HUES6 (cell line): ENCODE measurements at regions not wholly inside any gene's neighbourhood (a gene's known extent, or its start where the extent isn't known, plus 50 kb on each side); places are given as distances from the start of the nearest gene placed in this dataset.
A peak's percentile ranks its signal among the peaks of the same experiment; 100 is the strongest.
"Not testable (repeated sequence)": the region's sequence is repeated elsewhere in the genome, so short reads cannot be mapped to it uniquely, and the experiment has no call there.

ENCODE experiments used
- H3K27ac ChIP-seq: 2 replicates; pipeline ENCODE4 v1.7.0; 2013; ENCODE audit warnings: low read depth, mild to moderate bottlenecking, low read length, inconsistent platforms
- H3K27me3 ChIP-seq: 2 replicates; pipeline ENCODE4 v1.6.1; 2013; ENCODE audit warnings: low read length; ENCODE audit not compliant: control insufficient read depth, insufficient read depth
- H3K36me3 ChIP-seq: 2 replicates; pipeline ENCODE4 v1.6.1; 2013; ENCODE audit warnings: low read length; ENCODE audit not compliant: control insufficient read depth, insufficient read depth
- H3K4me1 ChIP-seq: 2 replicates; pipeline ENCODE4 v1.6.1; 2013; ENCODE audit warnings: low read length; ENCODE audit not compliant: control insufficient read depth, insufficient read depth
- H3K4me3 ChIP-seq: 2 replicates; pipeline ENCODE4 v1.5.1; 2013; ENCODE audit warnings: low read depth, low read length
- H3K9ac ChIP-seq: one replicate; pipeline ENCODE4 v1.6.1; 2013; ENCODE audit warnings: mild to moderate bottlenecking, low read length
- H3K9me3 ChIP-seq: 2 replicates; pipeline ENCODE4 v1.6.1; 2013; ENCODE audit warnings: low read depth, low read length; ENCODE audit not compliant: control insufficient read depth, insufficient read depth

GRCh38 chr5:96097488-96097887, 135.8 kb upstream of the ELL2 start:
- not testable (repeated sequence) for H3K9ac ChIP-seq, H3K27me3 ChIP-seq, H3K4me3 ChIP-seq, H3K27ac ChIP-seq, H3K36me3 ChIP-seq, H3K9me3 ChIP-seq
- H3K4me1 ChIP-seq, result peaks cover 15% of the 10 kb centered on the region

- Histone ChIP-seq H3K27ac (no peak overlapping the region), H3K36me3 (no peaks in the 10 kb centered on the region), H3K9me3 (no peaks in the 10 kb centered on the region), H3K4me3 (no peak overlapping the region), H3K9ac (no peak overlapping the region), H3K27me3 (no peaks in the 10 kb centered on the region), H3K4me1 (peaks cover 15% of the 10 kb centered on the region)
Measured at GRCh38 chr5:96096724-96097123, 135.1 kb upstream of the ELL2 start.

- Histone ChIP-seq H3K9ac (no peak overlapping the region), H3K27ac (no peak overlapping the region), H3K4me1 (peaks cover 18% of the 10 kb centered on the region), H3K9me3 (no peaks in the 10 kb centered on the region), H3K27me3 (no peaks in the 10 kb centered on the region), H3K4me3 (no peak overlapping the region), H3K36me3 (no peaks in the 10 kb centered on the region)
Measured at GRCh38 chr5:96094904-96095303, 133.3 kb upstream of the ELL2 start.

- Histone ChIP-seq H3K27me3 (no peaks in the 10 kb centered on the region), H3K4me1 (peaks cover 21% of the 10 kb centered on the region), H3K4me3 (no peak overlapping the region), H3K9ac (no peak overlapping the region), H3K36me3 (no peaks in the 10 kb centered on the region), H3K9me3 (no peaks in the 10 kb centered on the region), H3K27ac (no peak overlapping the region)
Measured at GRCh38 chr5:96093890-96094381, 132.3 kb upstream of the ELL2 start.

DNA sequence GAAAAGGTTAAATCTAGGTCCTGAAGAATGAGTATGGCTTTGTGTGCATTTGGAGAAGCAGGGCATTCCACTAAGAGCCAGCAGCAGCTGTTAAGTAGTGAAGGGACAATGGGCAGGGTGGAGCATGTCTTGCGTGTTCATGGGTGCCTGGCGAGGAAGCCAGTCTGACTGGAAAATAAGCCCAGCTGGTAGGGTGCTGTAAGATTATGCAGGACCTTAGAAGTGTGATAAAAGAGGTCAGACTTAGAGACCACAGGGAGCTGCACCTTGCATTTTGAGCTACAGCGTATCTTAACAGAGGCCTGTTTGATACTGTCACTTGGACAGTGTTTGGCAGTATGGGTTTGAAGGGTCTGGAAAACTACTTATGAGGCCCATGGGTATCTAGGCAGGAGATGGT, 131.7 kb upstream of the ELL2 start:
- H3K9ac ChIP-seq, result no peak overlapping the region
- peaks cover 26% of the 10 kb centered on the region for H3K4me1 ChIP-seq
- H3K36me3 ChIP-seq, result no peaks in the 10 kb centered on the region
- H3K27me3 ChIP-seq, result no peaks in the 10 kb centered on the region
- H3K9me3 ChIP-seq, result no peaks in the 10 kb centered on the region
- H3K4me3 ChIP-seq, result no peak overlapping the region
- H3K27ac ChIP-seq, result no peak overlapping the region

DNA sequence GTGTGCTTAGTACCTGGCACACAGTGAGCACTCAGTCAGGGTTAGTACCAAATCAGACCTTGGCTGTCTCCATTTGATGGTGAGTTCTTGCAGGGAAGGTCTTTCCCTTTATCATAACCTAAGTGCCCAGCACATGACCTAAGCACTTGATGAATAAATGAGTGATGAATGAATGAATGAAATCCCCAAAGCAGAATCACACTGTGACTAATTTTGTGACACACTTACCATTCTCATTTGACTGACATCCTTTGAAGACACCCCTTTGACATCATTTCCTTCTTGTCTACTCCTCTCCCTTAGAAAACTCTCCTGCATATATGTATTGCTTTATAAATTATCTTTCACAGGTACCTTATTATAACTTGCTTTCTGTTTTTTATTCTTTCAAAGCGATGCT, 130.2 kb upstream of the ELL2 start:
- Histone ChIP-seq H3K27me3 (no peaks in the 10 kb centered on the region), H3K9me3 (no peaks in the 10 kb centered on the region), H3K4me3 (no peak overlapping the region), H3K4me1 (peaks cover 35% of the 10 kb centered on the region), H3K27ac (no peak overlapping the region), H3K36me3 (no peaks in the 10 kb centered on the region), H3K9ac (no peak overlapping the region)

DNA sequence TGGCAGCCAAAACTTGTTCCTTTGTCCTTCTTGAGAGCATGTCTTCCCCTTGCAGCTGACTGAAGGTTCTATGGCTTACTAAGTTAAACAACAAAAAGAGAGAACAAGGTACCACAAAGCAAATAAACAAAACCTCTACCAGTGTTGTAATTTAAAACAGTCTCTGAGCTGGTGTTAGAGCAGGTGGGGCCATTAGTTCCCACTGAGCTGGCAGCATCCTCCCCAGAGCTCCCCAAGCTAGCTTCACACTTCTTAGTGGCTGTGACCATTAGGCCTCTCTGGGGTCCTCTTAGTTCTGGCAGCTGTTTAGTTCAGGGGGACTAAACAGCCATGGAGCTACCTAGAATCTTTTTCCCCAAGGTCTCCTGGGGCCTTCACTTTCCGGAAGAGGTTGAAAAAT, 128.6 kb upstream of the ELL2 start:
- peaks cover 30% of the 10 kb centered on the region for H3K4me1 ChIP-seq
- no peaks in the 10 kb centered on the region for H3K27me3 ChIP-seq
- no peaks in the 10 kb centered on the region for H3K9me3 ChIP-seq
- no peaks in the 10 kb centered on the region for H3K36me3 ChIP-seq
- no peak overlapping the region for H3K9ac ChIP-seq
- no peak overlapping the region for H3K27ac ChIP-seq
- no peak overlapping the region for H3K4me3 ChIP-seq

GRCh38 chr5:96088706-96089498, 127.3 kb upstream of the ELL2 start:
- Histone ChIP-seq H3K27me3 (no peaks in the 10 kb centered on the region), H3K27ac (no peak overlapping the region), H3K36me3 (no peaks in the 10 kb centered on the region), H3K4me3 (no peak overlapping the region), H3K4me1 (peaks cover 38% of the 10 kb centered on the region), H3K9ac (no peak overlapping the region), H3K9me3 (no peaks in the 10 kb centered on the region)

DNA sequence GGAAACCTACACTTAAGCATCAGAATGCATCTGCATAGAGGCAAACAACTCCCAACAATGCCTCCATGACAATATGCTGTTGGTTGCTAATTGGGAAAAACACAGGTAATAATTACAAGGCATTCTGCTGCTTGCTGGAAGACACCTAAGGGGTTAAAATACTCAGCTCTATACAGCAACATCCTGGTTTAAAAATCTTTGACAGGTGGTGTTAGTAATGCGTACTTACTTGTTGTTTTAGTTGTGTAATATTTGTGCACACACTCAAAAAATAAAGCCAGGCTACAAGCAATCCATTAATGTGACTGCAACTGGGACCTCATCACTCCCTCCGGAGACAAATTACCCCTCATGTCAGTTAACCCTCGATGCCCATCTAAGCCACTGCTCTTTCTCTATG, 126.3 kb upstream of the ELL2 start:
- Histone ChIP-seq H3K4me3 (no peak overlapping the region), H3K4me1 (peaks cover 46% of the 10 kb centered on the region), H3K36me3 (no peaks in the 10 kb centered on the region), H3K9ac (no peak overlapping the region), H3K27ac (no peak overlapping the region), H3K9me3 (no peaks in the 10 kb centered on the region), H3K27me3 (no peaks in the 10 kb centered on the region)

DNA sequence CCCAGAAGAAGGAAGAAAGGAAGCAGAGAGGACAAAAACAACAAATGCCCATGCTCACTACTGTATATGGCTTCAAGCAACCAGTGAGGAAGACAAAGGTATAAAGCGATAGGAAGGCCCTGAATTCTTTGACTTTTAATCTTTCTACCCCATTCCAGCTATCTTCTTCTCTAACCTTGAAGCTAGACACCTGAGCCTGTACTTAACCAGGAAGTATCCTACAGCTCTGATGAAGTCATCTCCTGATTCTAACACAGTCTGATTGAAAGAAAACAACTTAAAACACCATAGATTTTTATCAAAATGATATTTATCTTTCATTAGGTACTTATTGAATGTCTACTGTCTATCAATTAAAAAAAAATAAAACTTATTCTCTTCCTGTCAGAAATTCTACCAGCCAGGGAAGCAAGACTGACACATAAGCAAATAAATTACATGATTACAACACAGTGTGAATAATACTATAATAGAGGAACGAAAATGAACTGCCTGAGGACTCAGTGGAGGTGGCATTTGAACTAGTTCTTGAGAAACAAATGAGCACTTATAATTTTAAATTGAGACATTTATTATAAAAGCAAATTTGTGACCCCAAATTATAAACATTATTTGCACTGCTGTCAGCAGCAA, 123.3 kb upstream of the ELL2 start:
- Histone ChIP-seq H3K9me3 (no peaks in the 10 kb centered on the region), H3K4me3 (no peak overlapping the region), H3K36me3 (no peaks in the 10 kb centered on the region), H3K27me3 (no peaks in the 10 kb centered on the region), H3K9ac (no peak overlapping the region), H3K4me1 (peaks cover 63% of the 10 kb centered on the region), H3K27ac (peak overlapping the region; percentile 6; the same call in 1 of the 2 replicates)

DNA sequence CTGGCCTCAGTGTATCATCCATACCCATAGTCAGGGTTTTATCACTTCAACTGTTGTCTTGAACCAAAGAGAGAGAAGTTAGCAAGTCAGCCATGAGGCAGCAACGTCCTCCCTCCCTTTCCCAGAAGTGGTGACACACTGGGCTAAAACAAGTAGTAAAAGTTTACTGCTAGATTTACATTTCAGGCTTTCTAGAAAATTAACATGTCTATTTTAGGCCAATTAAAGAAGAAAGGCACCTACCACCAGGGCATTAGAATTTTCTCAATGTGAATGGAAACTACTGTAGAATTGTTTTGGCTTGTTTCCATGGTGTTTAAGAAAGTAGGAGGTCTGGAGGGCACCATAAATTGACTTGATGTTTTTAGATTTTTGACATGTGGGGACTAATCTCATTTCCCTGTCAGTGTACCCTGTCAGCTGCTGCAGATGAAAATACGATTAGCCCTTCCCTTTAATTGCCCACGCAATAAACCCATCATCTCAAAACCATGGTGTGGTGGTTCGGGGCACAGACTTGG, 121.8 kb upstream of the ELL2 start:
- Histone ChIP-seq H3K4me1 (peaks cover 55% of the 10 kb centered on the region), H3K9me3 (no peaks in the 10 kb centered on the region), H3K27me3 (no peaks in the 10 kb centered on the region), H3K36me3 (no peaks in the 10 kb centered on the region), H3K27ac (peak overlapping the region; percentile 44), H3K4me3 (no peak overlapping the region), H3K9ac (no peak overlapping the region)
